Activated T-cell treated with anti-CD3 and anti-CD28 coated beads, Interleukin-2, amount 50 U/mL, for 48 hours (primary cell): ENCODE measurements at regions not wholly inside any gene's neighbourhood (a gene's known extent, or its start where the extent isn't known, plus 50 kb on each side); places are given as distances from the start of the nearest gene placed in this dataset.

Experiments used
- DNase-seq, 2 experiments: peaks; one replicate each; pipeline ENCODE4 v3.0.0-alpha.2; 2020

GRCh38 chr2:2866459-2866858 lies 511.2 kb downstream of the EIPR1 start:
- DNase-seq, result no peak

GRCh38 chr2:2862386-2862785 lies 515.2 kb downstream of the EIPR1 start:
- DNase-seq, result no peak

- no peak for DNase-seq
These were observed 515.9 kb downstream of the EIPR1 start for GRCh38 chr2:2861666-2862240.

- no peak for DNase-seq
These were observed 516.9 kb downstream of the EIPR1 start for GRCh38 chr2:2860589-2861300.

- DNase-seq, result no peak
These were observed 517.9 kb downstream of the EIPR1 start for GRCh38 chr2:2859732-2860131.

- DNase-seq, result no peak
These were observed 518.5 kb downstream of the EIPR1 start for GRCh38 chr2:2859164-2859563.

- no peak for DNase-seq
These were observed 520.7 kb downstream of the EIPR1 start for GRCh38 chr2:2856723-2857415.

- no peak for DNase-seq
These were observed 522.3 kb downstream of the EIPR1 start for GRCh38 chr2:2855297-2855696.

- DNase-seq, result no peak
These were observed 522.3 kb upstream of the MYT1L start for GRCh38 chr2:2853346-2853745.

- DNase-seq, result no peak
These were observed 521.0 kb upstream of the MYT1L start for GRCh38 chr2:2851806-2852777.

GRCh38 chr2:2851316-2851715 lies 520.2 kb upstream of the MYT1L start:
- DNase-seq, result no peak

GRCh38 chr2:2850859-2851258 lies 519.8 kb upstream of the MYT1L start:
- DNase-seq, result no peak

- DNase-seq, result no peak
These were observed 519.2 kb upstream of the MYT1L start for GRCh38 chr2:2850218-2850755.

GRCh38 chr2:2849464-2850217 lies 518.6 kb upstream of the MYT1L start:
- no peak for DNase-seq

- DNase-seq, result no peak
These were observed 517.7 kb upstream of the MYT1L start for GRCh38 chr2:2848621-2849333.

GRCh38 chr2:2848198-2848597 lies 517.1 kb upstream of the MYT1L start:
- no peak for DNase-seq

- DNase-seq, result no peak
These were observed 516.2 kb upstream of the MYT1L start for GRCh38 chr2:2847209-2847676.

- DNase-seq, result no peak
These were observed 515.5 kb upstream of the MYT1L start for GRCh38 chr2:2846332-2847208.

GRCh38 chr2:2845806-2846315 lies 514.8 kb upstream of the MYT1L start:
- DNase-seq, result no peak

GRCh38 chr2:2845267-2845666 lies 514.2 kb upstream of the MYT1L start:
- no peak for DNase-seq
